GM19397 (cell line): ENCODE measurements at regions not wholly inside any gene's neighbourhood (a gene's known extent, or its start where the extent isn't known, plus 50 kb on each side); places are given as distances from the start of the nearest gene placed in this dataset.
"Not testable (repeated sequence)": the region's sequence is repeated elsewhere in the genome, so short reads cannot be mapped to it uniquely, and the experiment has no call there.

ENCODE experiments used
- ATAC-seq: cut with Tn5 transposase; IDR thresholded peaks from one replicate; pipeline ENCODE4 v1.9.1; 2021; ENCODE audit warnings: mild to moderate bottlenecking, moderate library complexity; ENCODE audit not compliant: unreplicated experiment

GRCh38 chr2:208921358-208921757 lies 502.5 kb upstream of the MAP2 start:
- not testable (repeated sequence) for ATAC-seq

GRCh38 chr2:208927867-208928266 lies 496.0 kb upstream of the MAP2 start:
- no peak for ATAC-seq

- ATAC-seq = no peak
Observed at GRCh38 chr2:208929139-208929864, 494.5 kb upstream of the MAP2 start.

- ATAC-seq = no peak
Observed at GRCh38 chr2:208929894-208930427, 493.9 kb upstream of the MAP2 start.

- no peak for ATAC-seq
Observed at GRCh38 chr2:208935531-208935930, 488.3 kb upstream of the MAP2 start.

GRCh38 chr2:208937521-208937920 lies 486.3 kb upstream of the MAP2 start:
- ATAC-seq = no peak

- ATAC-seq = no peak
Observed at GRCh38 chr2:208939852-208940251, 484.0 kb upstream of the MAP2 start.

- ATAC-seq = no peak
Observed at GRCh38 chr2:208945719-208946256, 478.1 kb upstream of the MAP2 start.

- ATAC-seq = no peak
Observed at GRCh38 chr2:208948073-208948472, 475.8 kb upstream of the MAP2 start.

GRCh38 chr2:208970070-208970469 lies 453.8 kb upstream of the MAP2 start:
- ATAC-seq = no peak

- ATAC-seq = no peak
Observed at GRCh38 chr2:208977582-208977981, 446.3 kb upstream of the MAP2 start.

GRCh38 chr2:208978946-208979345 lies 444.9 kb upstream of the MAP2 start:
- ATAC-seq = no peak

GRCh38 chr2:208980321-208980720 lies 443.5 kb upstream of the MAP2 start:
- no peak for ATAC-seq

GRCh38 chr2:208982831-208983230 lies 441.0 kb upstream of the MAP2 start:
- ATAC-seq = no peak

- no peak for ATAC-seq
Observed at GRCh38 chr2:208983486-208983885, 440.4 kb upstream of the MAP2 start.

- ATAC-seq = no peak
Observed at GRCh38 chr2:208984376-208985090, 439.3 kb upstream of the MAP2 start.

GRCh38 chr2:208985644-208986043 lies 438.2 kb upstream of the MAP2 start:
- no peak for ATAC-seq

GRCh38 chr2:208990716-208991115 lies 433.1 kb upstream of the MAP2 start:
- ATAC-seq = no peak

- ATAC-seq = no peak
Observed at GRCh38 chr2:208999911-209000310, 423.9 kb upstream of the MAP2 start.

- ATAC-seq = no peak
Observed at GRCh38 chr2:209002054-209002453, 421.8 kb upstream of the MAP2 start.

GRCh38 chr2:209005371-209005770 lies 418.5 kb upstream of the MAP2 start:
- no peak for ATAC-seq
